ENCODE measurements at regions not wholly inside any gene's neighbourhood (a gene's known extent, or its start where the extent isn't known, plus 50 kb on each side); places are given as distances from the start of the nearest gene placed in this dataset.

- Histone ChIP-seq H3K9ac (ENCODE audit: low read length) (no peak overlapping the region), H3K79me2 (ENCODE audit: insufficient read depth, low read length) (no peaks in the 10 kb centered on the region), H3K27ac (ENCODE audit: low read depth, low read length, poor library complexity, severe bottlenecking) (no peak overlapping the region), H4K20me1 (ENCODE audit: insufficient read depth, low read length) (no peaks in the 10 kb centered on the region), H3K4me2 (ENCODE audit: low read length) (no peak overlapping the region), H3K4me3 (ENCODE audit: low read depth, low read length, poor library complexity, severe bottlenecking) (no peak overlapping the region), H2AFZ (ENCODE audit: low read length) (no peak overlapping the region), H3K9me3 (ENCODE audit: low read length) (no peaks in the 10 kb centered on the region), H3K4me1 (ENCODE audit: insufficient read depth, low read length, severe bottlenecking) (no peaks in the 10 kb centered on the region), H3K36me3 (ENCODE audit: insufficient read depth, low read length) (no peaks in the 10 kb centered on the region), H3K9me2 (ENCODE audit: low read depth, low read length) (no peaks in the 10 kb centered on the region), H3K27me3 (ENCODE audit: insufficient read depth, low read length) (no peaks in the 10 kb centered on the region), H3F3A (ENCODE audit: insufficient read depth, low read length) (no peaks in the 10 kb centered on the region)
- no peak for TF ChIP-seq EZH2 (IDR thresholded peaks at IDR 0.05; ENCODE audit: borderline replicate concordance, low read length)
- no peak for TF ChIP-seq CTCF (IDR thresholded peaks at IDR 0.05; ENCODE audit: low read length)
These were observed 384.7 kb upstream of the NRP1 start for GRCh38 chr10:33719005-33719703.

- no peaks in the 10 kb centered on the region for H4K20me1 ChIP-seq (ENCODE audit: insufficient read depth, low read length)
- no peak overlapping the region for H3K4me3 ChIP-seq (ENCODE audit: low read depth, low read length, poor library complexity, severe bottlenecking)
- H3K27ac ChIP-seq (ENCODE audit: low read depth, low read length, poor library complexity, severe bottlenecking): no peak overlapping the region
- H3F3A ChIP-seq (ENCODE audit: insufficient read depth, low read length): no peaks in the 10 kb centered on the region
- TF ChIP-seq EZH2 (IDR thresholded peaks at IDR 0.05; ENCODE audit: borderline replicate concordance, low read length) (no peak), CTCF (IDR thresholded peaks at IDR 0.05; ENCODE audit: low read length) (no peak)
- no peaks in the 10 kb centered on the region for H3K27me3 ChIP-seq (ENCODE audit: insufficient read depth, low read length)
- no peaks in the 10 kb centered on the region for H3K79me2 ChIP-seq (ENCODE audit: insufficient read depth, low read length)
- no peak overlapping the region for H3K9ac ChIP-seq (ENCODE audit: low read length)
- no peaks in the 10 kb centered on the region for H3K36me3 ChIP-seq (ENCODE audit: insufficient read depth, low read length)
- no peaks in the 10 kb centered on the region for H3K9me3 ChIP-seq (ENCODE audit: low read length)
- no peak overlapping the region for H3K4me2 ChIP-seq (ENCODE audit: low read length)
- H3K4me1 ChIP-seq (ENCODE audit: insufficient read depth, low read length, severe bottlenecking): no peaks in the 10 kb centered on the region
- H2AFZ ChIP-seq (ENCODE audit: low read length): no peak overlapping the region
- no peaks in the 10 kb centered on the region for H3K9me2 ChIP-seq (ENCODE audit: low read depth, low read length)
These were observed 382.2 kb upstream of the NRP1 start for GRCh38 chr10:33716501-33717267.

GRCh38 chr10:33715303-33715975 is 381.0 kb upstream of the NRP1 start:
- Histone ChIP-seq H3K9ac (ENCODE audit: low read length) (no peak overlapping the region), H3K27me3 (ENCODE audit: insufficient read depth, low read length) (no peaks in the 10 kb centered on the region), H3K4me1 (ENCODE audit: insufficient read depth, low read length, severe bottlenecking) (no peaks in the 10 kb centered on the region), H3K36me3 (ENCODE audit: insufficient read depth, low read length) (no peaks in the 10 kb centered on the region), H2AFZ (ENCODE audit: low read length) (no peak overlapping the region), H4K20me1 (ENCODE audit: insufficient read depth, low read length) (no peaks in the 10 kb centered on the region), H3K4me3 (ENCODE audit: low read depth, low read length, poor library complexity, severe bottlenecking) (no peak overlapping the region), H3F3A (ENCODE audit: insufficient read depth, low read length) (no peaks in the 10 kb centered on the region), H3K27ac (ENCODE audit: low read depth, low read length, poor library complexity, severe bottlenecking) (no peak overlapping the region), H3K9me2 (ENCODE audit: low read depth, low read length) (no peaks in the 10 kb centered on the region), H3K79me2 (ENCODE audit: insufficient read depth, low read length) (no peaks in the 10 kb centered on the region), H3K9me3 (ENCODE audit: low read length) (no peaks in the 10 kb centered on the region), H3K4me2 (ENCODE audit: low read length) (no peak overlapping the region)
- TF ChIP-seq CTCF (IDR thresholded peaks at IDR 0.05; ENCODE audit: low read length) (no peak), EZH2 (IDR thresholded peaks at IDR 0.05; ENCODE audit: borderline replicate concordance, low read length) (no peak)

All from OCI-LY1 (cell line).